ENCODE measurements at regions not wholly inside any gene's neighbourhood (a gene's known extent, or its start where the extent isn't known, plus 50 kb on each side); places are given as distances from the start of the nearest gene placed in this dataset.

DNA sequence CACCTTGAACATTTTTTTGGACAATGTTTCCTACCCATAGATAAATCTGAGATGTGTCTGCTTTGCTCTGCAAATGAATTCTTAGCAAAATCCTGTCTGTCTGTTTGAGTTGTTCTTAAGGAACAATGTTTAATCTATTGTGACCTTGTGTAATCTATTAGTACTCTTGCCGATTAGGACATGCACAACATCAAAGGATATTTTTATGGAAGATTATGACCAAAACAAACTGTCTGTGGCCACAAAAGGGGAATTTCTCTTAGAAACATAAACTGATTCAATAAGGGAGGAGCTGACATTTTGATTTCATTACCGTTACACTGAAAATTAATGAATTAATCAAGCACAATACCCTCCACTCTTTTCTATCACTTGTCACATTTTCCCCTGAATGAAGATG, 323.0 kb upstream of the PRR16 start:
- Histone ChIP-seq H4K20me1 (ENCODE audit: insufficient read depth) (no peaks in the 10 kb centered on the region), H3K4me1 (ENCODE audit: control insufficient read depth in 1 of 2, insufficient read depth in 2 of 2, low read depth in 1 of 2, low read length in 1 of 2) (no peaks in the 10 kb centered on the region; a peak in 1 of 4 replicates), H3K36me3 (replicated peaks in 1 of 2; ENCODE audit: control insufficient read depth in 1 of 2, insufficient read depth in 2 of 2, low read length in 1 of 2) (no peaks in the 10 kb centered on the region), H3K79me2 (ENCODE audit: insufficient read depth) (no peaks in the 10 kb centered on the region), H3K9me3 (no peaks in the 10 kb centered on the region), H3K4me3 (ENCODE audit: low read depth in 2 of 2, low read length in 1 of 2) (no peak overlapping the region), H3K9ac (no peak overlapping the region), H3F3A (replicated peaks; ENCODE audit: insufficient read depth) (no peaks in the 10 kb centered on the region), H3K27me3 (ENCODE audit: insufficient read depth) (no peaks in the 10 kb centered on the region), H2AFZ (ENCODE audit: low read depth) (no peak overlapping the region), H3K9me2 (no peaks in the 10 kb centered on the region), H3K4me2 (no peak overlapping the region), H3K27ac (ENCODE audit: low read depth in 2 of 2, low read length in 1 of 2) (no peak overlapping the region)
- WGBS (ENCODE audit: low lambda C conversion rate): 87% methylated on average over 2 of the region's 2 CpGs
- TF ChIP-seq RFX5 (IDR thresholded peaks at IDR 0.05; ENCODE audit: low read length) (no peak), NFIC (IDR thresholded peaks at IDR 0.05; ENCODE audit: borderline replicate concordance) (no peak), POLR2AphosphoS5 (IDR thresholded peaks at IDR 0.05; ENCODE audit: low read depth, low read length) (no peak), TCF12 (IDR thresholded peaks at IDR 0.05) (no peak), FOXJ3 (CRISPR knock-in tag; IDR thresholded peaks at IDR 0.05) (no peak), FOSL2 (IDR thresholded peaks at IDR 0.05; ENCODE audit: borderline replicate concordance, low read depth) (no peak), SMC3 (IDR thresholded peaks at IDR 0.05; ENCODE audit: low read depth, low read length) (no peak), TAF1 (IDR thresholded peaks at IDR 0.05; ENCODE audit: borderline replicate concordance, low read depth, low read length) (no peak), ELF1 (IDR thresholded peaks at IDR 0.05) (no peak), GATA2 (CRISPR knock-in tag; IDR thresholded peaks at IDR 0.05) (no peak), MXI1 (IDR thresholded peaks at IDR 0.05; ENCODE audit: low read depth, low read length) (no peak), GABPA (IDR thresholded peaks at IDR 0.05; ENCODE audit: low read depth) (no peak), EZH2phosphoT487 (IDR thresholded peaks at IDR 0.05; ENCODE audit: borderline replicate concordance, low read depth) (no peak), JUND (IDR thresholded peaks at IDR 0.05) (no peak), RXRA (IDR thresholded peaks at IDR 0.05; ENCODE audit: borderline replicate concordance, low read depth) (no peak)
- TF ChIP-seq, protein P1, sequence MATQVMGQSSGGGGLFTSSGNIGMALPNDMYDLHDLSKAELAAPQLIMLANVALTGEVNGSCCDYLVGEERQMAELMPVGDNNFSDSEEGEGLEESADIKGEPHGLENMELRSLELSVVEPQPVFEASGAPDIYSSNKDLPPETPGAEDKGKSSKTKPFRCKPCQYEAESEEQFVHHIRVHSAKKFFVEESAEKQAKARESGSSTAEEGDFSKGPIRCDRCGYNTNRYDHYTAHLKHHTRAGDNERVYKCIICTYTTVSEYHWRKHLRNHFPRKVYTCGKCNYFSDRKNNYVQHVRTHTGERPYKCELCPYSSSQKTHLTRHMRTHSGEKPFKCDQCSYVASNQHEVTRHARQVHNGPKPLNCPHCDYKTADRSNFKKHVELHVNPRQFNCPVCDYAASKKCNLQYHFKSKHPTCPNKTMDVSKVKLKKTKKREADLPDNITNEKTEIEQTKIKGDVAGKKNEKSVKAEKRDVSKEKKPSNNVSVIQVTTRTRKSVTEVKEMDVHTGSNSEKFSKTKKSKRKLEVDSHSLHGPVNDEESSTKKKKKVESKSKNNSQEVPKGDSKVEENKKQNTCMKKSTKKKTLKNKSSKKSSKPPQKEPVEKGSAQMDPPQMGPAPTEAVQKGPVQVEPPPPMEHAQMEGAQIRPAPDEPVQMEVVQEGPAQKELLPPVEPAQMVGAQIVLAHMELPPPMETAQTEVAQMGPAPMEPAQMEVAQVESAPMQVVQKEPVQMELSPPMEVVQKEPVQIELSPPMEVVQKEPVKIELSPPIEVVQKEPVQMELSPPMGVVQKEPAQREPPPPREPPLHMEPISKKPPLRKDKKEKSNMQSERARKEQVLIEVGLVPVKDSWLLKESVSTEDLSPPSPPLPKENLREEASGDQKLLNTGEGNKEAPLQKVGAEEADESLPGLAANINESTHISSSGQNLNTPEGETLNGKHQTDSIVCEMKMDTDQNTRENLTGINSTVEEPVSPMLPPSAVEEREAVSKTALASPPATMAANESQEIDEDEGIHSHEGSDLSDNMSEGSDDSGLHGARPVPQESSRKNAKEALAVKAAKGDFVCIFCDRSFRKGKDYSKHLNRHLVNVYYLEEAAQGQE (IDR thresholded peaks at IDR 0.05; ENCODE audit: low read depth, low read length): no peak
- TF ChIP-seq, protein P2, sequence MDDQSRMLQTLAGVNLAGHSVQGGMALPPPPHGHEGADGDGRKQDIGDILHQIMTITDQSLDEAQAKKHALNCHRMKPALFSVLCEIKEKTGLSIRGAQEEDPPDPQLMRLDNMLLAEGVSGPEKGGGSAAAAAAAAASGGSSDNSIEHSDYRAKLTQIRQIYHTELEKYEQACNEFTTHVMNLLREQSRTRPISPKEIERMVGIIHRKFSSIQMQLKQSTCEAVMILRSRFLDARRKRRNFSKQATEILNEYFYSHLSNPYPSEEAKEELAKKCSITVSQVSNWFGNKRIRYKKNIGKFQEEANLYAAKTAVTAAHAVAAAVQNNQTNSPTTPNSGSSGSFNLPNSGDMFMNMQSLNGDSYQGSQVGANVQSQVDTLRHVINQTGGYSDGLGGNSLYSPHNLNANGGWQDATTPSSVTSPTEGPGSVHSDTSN (IDR thresholded peaks at IDR 0.05): no peak
- POLR2A ChIA-PET: no interaction called here
- no peak for DNase-seq
- CTCF ChIA-PET: interaction anchor here (0.9 kb wide), 1 partner anchor 42 kb away, joined by 3 read pairs; no protein-coding TSS in a partner anchor
